ENCODE measurements at regions not wholly inside any gene's neighbourhood (a gene's known extent, or its start where the extent isn't known, plus 50 kb on each side); places are given as distances from the start of the nearest gene placed in this dataset.

DNA sequence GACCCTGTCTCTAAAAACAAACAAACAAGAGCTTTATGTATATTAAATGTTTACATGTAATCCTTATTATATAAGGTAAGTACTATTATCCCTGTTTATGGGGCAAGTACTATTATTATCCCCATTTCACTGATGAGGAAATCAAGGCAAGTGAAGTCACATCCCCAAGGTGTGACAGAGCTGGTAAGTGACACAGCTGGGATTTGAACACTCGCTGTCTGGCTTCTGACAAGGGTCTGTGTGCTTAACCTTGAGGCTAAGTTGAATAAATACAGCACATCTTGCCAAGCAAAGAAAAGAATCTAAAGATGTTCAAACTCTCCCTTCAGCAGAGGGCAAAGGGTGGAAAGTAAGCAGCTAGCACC lies 167.9 kb upstream of the IRF2BP2 start:
- DNase-seq: peak in 1 of 2 donors; percentile 10
- H3K4me2 ChIP-seq (ENCODE audit: low read length): no peak overlapping the region
- no peak overlapping the region for H3K18ac ChIP-seq (ENCODE audit: low read length)
- H3K4me1 ChIP-seq (ENCODE audit: control insufficient read depth in 1 of 2, insufficient read depth in 2 of 2, low read length in 2 of 2): peaks cover 3 to 9% of the 10 kb centered on the region in 2 experiments
- H3K14ac ChIP-seq (ENCODE audit: low read length): no peak overlapping the region
- no peaks in the 10 kb centered on the region for H3K36me3 ChIP-seq (ENCODE audit: control insufficient read depth in 1 of 2, insufficient read depth in 2 of 2, low read length in 2 of 2)
- H3K27me3 ChIP-seq (ENCODE audit: insufficient read depth, low read length): no peaks in the 10 kb centered on the region
- H2AFZ ChIP-seq (ENCODE audit: insufficient read depth, low read length, poor library complexity): no peak overlapping the region
- no peak overlapping the region for H3K4ac ChIP-seq (ENCODE audit: low read depth, low read length)
- H2BK12ac ChIP-seq (ENCODE audit: low read length): no peak overlapping the region
- WGBS (ENCODE audit: extremely low coverage, insufficient coverage, insufficient read length): no CpG with 5 or more reads among the region's 1 CpG
- H4K91ac ChIP-seq (ENCODE audit: low read depth, low read length): no peak overlapping the region
- H2BK5ac ChIP-seq (ENCODE audit: low read depth, low read length, poor library complexity): no peak overlapping the region
- no peak overlapping the region for H3K4me3 ChIP-seq (ENCODE audit: low read depth, low read length)
- H2AK5ac ChIP-seq (ENCODE audit: low read length): no peak overlapping the region
- H3K23ac ChIP-seq (ENCODE audit: low read length): no peak overlapping the region
- no peak overlapping the region for H3K9ac ChIP-seq (ENCODE audit: low read length)
- H3K79me2 ChIP-seq (ENCODE audit: control insufficient read depth, insufficient read depth, low read length, poor library complexity): no peaks in the 10 kb centered on the region
- H3K9me3 ChIP-seq (ENCODE audit: insufficient read depth, low read depth, low read length): peaks cover 5% of the 10 kb centered on the region
- peaks cover 3% of the 10 kb centered on the region for H3K79me1 ChIP-seq (ENCODE audit: low read length)
- H4K12ac ChIP-seq (ENCODE audit: low read depth, low read length): no peak overlapping the region
- H4K8ac ChIP-seq (ENCODE audit: low read depth, low read length): no peak overlapping the region
- no peak overlapping the region for H2BK120ac ChIP-seq (ENCODE audit: insufficient read depth, low read length, poor library complexity)
- H3K27ac ChIP-seq (ENCODE audit: low read depth, low read length): no peak overlapping the region

DNA sequence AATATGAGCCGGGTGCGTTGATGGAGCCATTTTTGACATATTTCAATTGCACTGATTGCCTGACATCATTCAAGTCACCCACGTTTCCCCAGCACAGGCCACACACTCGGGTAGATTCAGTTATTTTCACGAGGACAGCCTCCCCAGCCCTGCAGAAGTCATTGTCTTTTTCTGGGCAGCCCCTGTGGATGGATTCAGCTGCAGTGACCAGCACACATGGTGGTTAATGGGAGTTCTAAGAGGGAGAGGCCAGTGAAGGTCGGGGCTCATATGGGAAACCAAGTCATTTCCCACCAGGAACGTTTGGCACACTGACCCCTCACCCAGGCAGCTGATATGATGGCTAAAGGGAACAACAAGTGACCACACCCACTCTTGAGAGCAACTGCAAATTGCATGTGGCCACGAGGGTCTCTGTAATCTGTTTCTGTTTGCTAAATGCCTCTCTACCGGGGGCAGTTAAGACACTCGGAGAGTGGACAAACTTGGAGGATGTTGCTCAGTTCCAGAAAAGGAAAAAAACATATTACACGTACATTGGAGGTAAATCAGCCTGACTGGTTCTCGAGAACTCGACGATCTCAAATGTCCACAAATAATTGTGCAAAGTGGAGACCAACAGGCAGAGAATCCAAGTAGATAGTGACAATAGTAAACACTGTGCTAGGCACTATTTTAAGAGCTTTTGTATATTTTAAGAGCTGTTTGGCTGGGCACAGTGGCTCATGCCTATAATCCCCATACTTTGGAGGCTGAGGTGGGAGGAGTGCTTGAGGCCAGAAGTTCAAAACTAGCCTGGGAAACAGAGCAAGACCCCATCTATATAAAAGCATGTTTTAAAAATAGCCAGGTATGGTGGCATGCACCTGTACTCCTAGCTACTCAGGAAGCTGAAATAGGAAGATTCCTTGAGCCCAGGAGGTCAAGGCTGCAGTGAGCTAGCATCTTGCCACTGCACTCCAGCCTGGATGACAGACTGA lies 167.2 kb upstream of the IRF2BP2 start:
- no peak overlapping the region for H2BK120ac ChIP-seq (ENCODE audit: insufficient read depth, low read length, poor library complexity)
- H4K8ac ChIP-seq (ENCODE audit: low read depth, low read length): no peak overlapping the region
- no peak overlapping the region for H2AFZ ChIP-seq (ENCODE audit: insufficient read depth, low read length, poor library complexity)
- H3K4ac ChIP-seq (ENCODE audit: low read depth, low read length): no peak overlapping the region
- H3K9ac ChIP-seq (ENCODE audit: low read length): no peak overlapping the region
- H3K4me1 ChIP-seq (ENCODE audit: control insufficient read depth in 1 of 2, insufficient read depth in 2 of 2, low read length in 2 of 2): peaks cover 3 to 6% of the 10 kb centered on the region in 2 experiments
- peaks cover 5% of the 10 kb centered on the region for H3K79me1 ChIP-seq (ENCODE audit: low read length)
- no peak overlapping the region for H4K91ac ChIP-seq (ENCODE audit: low read depth, low read length)
- peak in 1 of 2 donors; percentile 18 for DNase-seq
- H3K14ac ChIP-seq (ENCODE audit: low read length): no peak overlapping the region
- H3K4me3 ChIP-seq (ENCODE audit: low read depth, low read length): no peak overlapping the region
- H2AK5ac ChIP-seq (ENCODE audit: low read length): peak overlapping the region; percentile 3
- H3K79me2 ChIP-seq (ENCODE audit: control insufficient read depth, insufficient read depth, low read length, poor library complexity): no peaks in the 10 kb centered on the region
- no peak overlapping the region for H2BK5ac ChIP-seq (ENCODE audit: low read depth, low read length, poor library complexity)
- no peak overlapping the region for H3K18ac ChIP-seq (ENCODE audit: low read length)
- no peaks in the 10 kb centered on the region for H3K27me3 ChIP-seq (ENCODE audit: insufficient read depth, low read length)
- no CpG with 5 or more reads among the region's 14 CpGs for WGBS (ENCODE audit: extremely low coverage, insufficient coverage, insufficient read length)
- no peak overlapping the region for H3K4me2 ChIP-seq (ENCODE audit: low read length)
- H2BK12ac ChIP-seq (ENCODE audit: low read length): no peak overlapping the region
- H3K9me3 ChIP-seq (ENCODE audit: insufficient read depth, low read depth, low read length): peaks cover 5% of the 10 kb centered on the region
- H4K12ac ChIP-seq (ENCODE audit: low read depth, low read length): no peak overlapping the region
- H3K27ac ChIP-seq (ENCODE audit: low read depth, low read length): no peak overlapping the region
- H3K23ac ChIP-seq (ENCODE audit: low read length): no peak overlapping the region
- no peaks in the 10 kb centered on the region for H3K36me3 ChIP-seq (ENCODE audit: control insufficient read depth in 1 of 2, insufficient read depth in 2 of 2, low read length in 2 of 2)

DNA sequence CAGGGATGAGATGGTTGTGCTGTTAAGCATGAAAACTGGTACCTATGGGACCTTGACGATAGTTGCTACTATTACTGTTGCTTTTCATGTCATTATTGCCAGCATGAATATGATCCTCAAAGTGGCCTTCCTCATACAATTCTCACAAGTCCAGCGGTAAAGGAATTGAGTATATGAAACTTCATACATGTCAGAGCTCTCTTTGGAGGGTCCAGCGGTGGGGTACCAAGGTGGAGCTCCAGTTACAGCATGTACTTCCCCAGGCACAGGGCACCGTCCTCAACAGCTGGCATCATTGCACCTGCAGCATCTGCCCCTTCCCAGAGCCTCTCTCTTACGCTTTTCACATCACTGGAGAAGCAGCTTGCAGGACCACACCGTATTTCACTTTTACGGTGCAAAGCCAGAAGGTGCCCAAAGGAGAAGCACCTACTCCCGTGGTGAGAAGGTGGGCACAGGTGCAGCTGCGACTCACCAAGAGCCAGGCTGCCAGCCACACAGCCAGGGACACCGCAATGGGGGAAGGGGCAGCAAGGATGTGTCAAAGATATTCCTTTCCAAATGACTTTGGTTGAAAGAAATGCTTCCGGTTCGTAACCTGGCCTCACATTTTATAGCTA lies 166.4 kb upstream of the IRF2BP2 start:
- Histone ChIP-seq H3K9me3 (ENCODE audit: insufficient read depth, low read depth, low read length) (peaks cover 4% of the 10 kb centered on the region), H3K23ac (ENCODE audit: low read length) (no peak overlapping the region), H2BK12ac (ENCODE audit: low read length) (peak overlapping the region; percentile 0), H3K4me2 (ENCODE audit: low read length) (no peak overlapping the region), H4K12ac (ENCODE audit: low read depth, low read length) (no peak overlapping the region), H2AFZ (ENCODE audit: insufficient read depth, low read length, poor library complexity) (no peak overlapping the region), H3K4me3 (ENCODE audit: low read depth, low read length) (no peak overlapping the region), H3K27ac (ENCODE audit: low read depth, low read length) (no peak overlapping the region), H3K14ac (ENCODE audit: low read length) (peak overlapping the region; percentile 1), H3K4me1 (ENCODE audit: control insufficient read depth in 1 of 2, insufficient read depth in 2 of 2, low read length in 2 of 2) (peaks cover 3 to 11% of the 10 kb centered on the region in 2 experiments), H3K79me2 (ENCODE audit: control insufficient read depth, insufficient read depth, low read length, poor library complexity) (no peaks in the 10 kb centered on the region), H3K36me3 (ENCODE audit: control insufficient read depth in 1 of 2, insufficient read depth in 2 of 2, low read length in 2 of 2) (no peaks in the 10 kb centered on the region), H3K9ac (ENCODE audit: low read length) (peak overlapping the region; percentile 1), H4K8ac (ENCODE audit: low read depth, low read length) (no peak overlapping the region), H2BK120ac (ENCODE audit: insufficient read depth, low read length, poor library complexity) (no peak overlapping the region), H2BK5ac (ENCODE audit: low read depth, low read length, poor library complexity) (no peak overlapping the region), H4K91ac (ENCODE audit: low read depth, low read length) (no peak overlapping the region), H3K79me1 (ENCODE audit: low read length) (peaks cover 9% of the 10 kb centered on the region), H2AK5ac (ENCODE audit: low read length) (no peak overlapping the region), H3K27me3 (ENCODE audit: insufficient read depth, low read length) (no peaks in the 10 kb centered on the region), H3K4ac (ENCODE audit: low read depth, low read length) (no peak overlapping the region), H3K18ac (ENCODE audit: low read length) (no peak overlapping the region)
- DNase-seq: no peak
- WGBS (ENCODE audit: extremely low coverage, insufficient coverage, insufficient read length): no CpG with 5 or more reads among the region's 12 CpGs

DNA sequence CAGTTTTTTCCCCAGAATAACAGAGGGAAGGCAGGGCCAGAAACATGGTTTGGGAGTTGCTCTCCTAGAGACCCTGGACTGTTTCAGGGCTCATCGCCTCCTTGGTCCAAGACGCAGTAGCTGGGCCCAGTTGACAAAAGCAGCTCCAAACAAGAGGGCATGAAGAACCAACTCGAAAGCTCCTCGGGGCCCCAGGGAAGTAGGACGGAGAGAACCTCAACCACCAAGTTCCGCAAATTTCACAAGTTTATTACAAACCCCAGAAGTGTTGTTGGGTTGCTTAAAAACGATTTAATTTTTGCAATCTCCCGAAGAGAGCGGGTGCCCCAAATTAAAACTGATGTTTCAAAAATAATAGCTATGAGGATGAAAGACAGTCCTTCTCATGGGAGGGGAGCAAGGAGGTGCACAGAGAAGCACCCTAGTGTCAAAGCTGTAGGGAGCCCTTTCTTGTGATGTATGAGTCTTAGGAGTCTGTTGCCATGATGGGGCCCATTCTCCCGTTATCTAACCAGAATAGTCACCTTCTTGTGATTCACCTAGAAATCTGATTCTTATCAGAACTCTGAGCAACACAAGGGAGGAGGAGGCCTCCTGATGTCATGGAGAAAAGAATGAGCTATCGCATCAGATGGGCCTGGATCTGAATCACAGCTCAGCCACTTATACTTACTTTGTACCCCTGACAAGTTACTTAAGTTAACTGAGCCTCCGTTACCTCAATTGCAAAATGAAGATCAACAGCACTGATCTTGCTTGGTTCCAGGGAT lies 165.7 kb upstream of the IRF2BP2 start:
- no peak overlapping the region for H3K14ac ChIP-seq (ENCODE audit: low read length)
- H2AFZ ChIP-seq (ENCODE audit: insufficient read depth, low read length, poor library complexity): no peak overlapping the region
- H3K4ac ChIP-seq (ENCODE audit: low read depth, low read length): no peak overlapping the region
- H3K36me3 ChIP-seq (ENCODE audit: control insufficient read depth in 1 of 2, insufficient read depth in 2 of 2, low read length in 2 of 2): no peaks in the 10 kb centered on the region
- H2BK120ac ChIP-seq (ENCODE audit: insufficient read depth, low read length, poor library complexity): peak overlapping the region; percentile 8
- no CpG with 5 or more reads among the region's 12 CpGs for WGBS (ENCODE audit: extremely low coverage, insufficient coverage, insufficient read length)
- H3K9me3 ChIP-seq (ENCODE audit: insufficient read depth, low read depth, low read length): peaks cover 2% of the 10 kb centered on the region
- H2AK5ac ChIP-seq (ENCODE audit: low read length): no peak overlapping the region
- peak overlapping the region; percentile 5 for H4K91ac ChIP-seq (ENCODE audit: low read depth, low read length)
- no peak overlapping the region for H3K23ac ChIP-seq (ENCODE audit: low read length)
- no peaks in the 10 kb centered on the region for H3K79me2 ChIP-seq (ENCODE audit: control insufficient read depth, insufficient read depth, low read length, poor library complexity)
- no peak overlapping the region for H2BK12ac ChIP-seq (ENCODE audit: low read length)
- no peak overlapping the region for H2BK5ac ChIP-seq (ENCODE audit: low read depth, low read length, poor library complexity)
- H3K4me3 ChIP-seq (ENCODE audit: low read depth, low read length): no peak overlapping the region
- H3K4me2 ChIP-seq (ENCODE audit: low read length): no peak overlapping the region
- H3K18ac ChIP-seq (ENCODE audit: low read length): no peak overlapping the region
- no peak overlapping the region for H4K12ac ChIP-seq (ENCODE audit: low read depth, low read length)
- peaks cover 7 to 15% of the 10 kb centered on the region in 2 experiments for H3K4me1 ChIP-seq (ENCODE audit: control insufficient read depth in 1 of 2, insufficient read depth in 2 of 2, low read length in 2 of 2)
- peak; percentile 34 to 42 for DNase-seq
- no peaks in the 10 kb centered on the region for H3K27me3 ChIP-seq (ENCODE audit: insufficient read depth, low read length)
- no peak overlapping the region for H3K27ac ChIP-seq (ENCODE audit: low read depth, low read length)
- H3K9ac ChIP-seq (ENCODE audit: low read length): no peak overlapping the region
- no peak overlapping the region for H4K8ac ChIP-seq (ENCODE audit: low read depth, low read length)
- peaks cover 13% of the 10 kb centered on the region for H3K79me1 ChIP-seq (ENCODE audit: low read length)
